Smooth muscle cell (in vitro differentiated cells): ENCODE measurements at regions not wholly inside any gene's neighbourhood (a gene's known extent, or its start where the extent isn't known, plus 50 kb on each side); places are given as distances from the start of the nearest gene placed in this dataset.

Source experiments
- DNase-seq: peaks from one replicate; lab custom pipeline; 2025; ENCODE audit not compliant: unreplicated experiment; lab: John Stamatoyannopoulos, UW
- H2AFZ ChIP-seq: fragments of 200-600 bp; sonication (generic); 2 replicates; pipeline ENCODE4 v1.6.0; 2016; ENCODE audit warnings: antibody characterized with exemption, low read depth, mild to moderate bottlenecking
- H3F3A ChIP-seq: fragments of 200-600 bp; sonication (generic); 2 replicates; pipeline ENCODE4 v1.6.0; 2017; ENCODE audit warnings: antibody characterized with exemption, low read depth
- H3K27ac ChIP-seq: fragments of 200-600 bp; sonication (generic); 2 replicates; pipeline ENCODE4 v1.5.1; 2016; ENCODE audit warnings: low read depth, mild to moderate bottlenecking
- H3K27me3 ChIP-seq: fragments of 200-600 bp; sonication (generic); 2 replicates; pipeline ENCODE4 v1.6.1; 2016; ENCODE audit warnings: low read depth, mild to moderate bottlenecking
- H3K36me3 ChIP-seq: fragments of 200-600 bp; sonication (generic); 2 replicates; pipeline ENCODE4 v1.5.1; 2016; ENCODE audit warnings: low read depth
- H3K4me1 ChIP-seq: fragments of 200-600 bp; sonication (generic); 2 replicates; pipeline ENCODE4 v1.5.1; 2016; ENCODE audit warnings: low read depth
- H3K4me2 ChIP-seq: fragments of 200-600 bp; sonication (generic); 2 replicates; pipeline ENCODE4 v1.6.0; 2016; ENCODE audit warnings: mild to moderate bottlenecking
- H3K4me3 ChIP-seq: fragments of 200-600 bp; sonication (generic); 2 replicates; pipeline ENCODE4 v1.5.1; 2016; ENCODE audit warnings: mild to moderate bottlenecking
- H3K79me2 ChIP-seq: fragments of 200-600 bp; sonication (generic); 2 replicates; pipeline ENCODE4 v1.6.0; 2016; ENCODE audit warnings: low read depth, mild to moderate bottlenecking
- H3K9ac ChIP-seq: fragments of 200-600 bp; sonication (generic); 2 replicates; pipeline ENCODE4 v1.6.0; 2016; ENCODE audit warnings: low read depth
- H3K9me3 ChIP-seq: fragments of 200-600 bp; sonication (generic); replicated peaks from 2 replicates; pipeline ENCODE4 v1.5.1; 2016; ENCODE audit warnings: low read depth
- H4K20me1 ChIP-seq: fragments of 200-600 bp; sonication (generic); 2 replicates; pipeline ENCODE4 v1.6.0; 2016; ENCODE audit warnings: low read depth
- CTCF ChIP-seq: fragments of 200-600 bp; sonication (generic); IDR thresholded peaks from 2 replicates; pipeline ENCODE4 v1.5.1; 2017; ENCODE audit warnings: borderline replicate concordance, mild to moderate bottlenecking, antibody characterized with exemption; ENCODE audit not compliant: insufficient read depth, poor library complexity, severe bottlenecking
- WGBS: methylation state at CpG from one replicate; pipeline ENCODE4 v1.1.7; 2016; ENCODE audit warnings: low lambda C conversion rate; 5-methylcytosine and 5-hydroxymethylcytosine counted together

- Histone ChIP-seq H3K27me3 (no peaks in the 10 kb centered on the region), H3K4me2 (peak overlapping the region; percentile 24), H3K9me3 (no peaks in the 10 kb centered on the region), H3K4me1 (peaks cover 10% of the 10 kb centered on the region), H3K36me3 (no peaks in the 10 kb centered on the region), H3K27ac (no peak overlapping the region), H2AFZ (peak overlapping the region; percentile 87), H3F3A (no peaks in the 10 kb centered on the region), H3K79me2 (no peaks in the 10 kb centered on the region), H3K9ac (no peak overlapping the region), H3K4me3 (no peak overlapping the region), H4K20me1 (no peaks in the 10 kb centered on the region)
- no peak for TF ChIP-seq CTCF
- 90% methylated on average over 1 of the region's 1 CpG for WGBS
- no peak for DNase-seq
These were observed 78.2 kb upstream of the MIR17HG start for GRCh38 chr13:91269237-91269636.

- Histone ChIP-seq H3K4me2 (peak overlapping the region; percentile 24), H3K4me3 (no peak overlapping the region), H4K20me1 (no peaks in the 10 kb centered on the region), H3K27me3 (no peaks in the 10 kb centered on the region), H3K79me2 (no peaks in the 10 kb centered on the region), H3K27ac (peak overlapping the region; percentile 25), H3K9ac (no peak overlapping the region), H3F3A (no peaks in the 10 kb centered on the region), H2AFZ (peak overlapping the region; percentile 87), H3K9me3 (no peaks in the 10 kb centered on the region), H3K4me1 (peaks cover 10% of the 10 kb centered on the region), H3K36me3 (no peaks in the 10 kb centered on the region)
- WGBS, result 55% methylated on average over 3 of the region's 3 CpGs
- no peak for DNase-seq
- no peak for TF ChIP-seq CTCF
These were observed 77.5 kb upstream of the MIR17HG start for GRCh38 chr13:91270031-91270430.

- no peak for TF ChIP-seq CTCF
- 96% methylated on average over 9 of the region's 9 CpGs for WGBS
These were observed 75.2 kb upstream of the MIR17HG start for GRCh38 chr13:91272235-91272777.

GRCh38 chr13:91273675-91274074, 73.8 kb upstream of the MIR17HG start:
- no peaks in the 10 kb centered on the region for H3K27me3 ChIP-seq
- no peaks in the 10 kb centered on the region for H3K36me3 ChIP-seq
- WGBS, result 77% methylated on average over 3 of the region's 3 CpGs
- H3K9ac ChIP-seq, result no peak overlapping the region
- H3F3A ChIP-seq, result no peaks in the 10 kb centered on the region
- no peak for TF ChIP-seq CTCF
- no peaks in the 10 kb centered on the region for H3K79me2 ChIP-seq
- H3K9me3 ChIP-seq, result no peaks in the 10 kb centered on the region
- no peak overlapping the region for H3K4me3 ChIP-seq
- H3K4me2 ChIP-seq, result no peak overlapping the region
- peaks cover 10% of the 10 kb centered on the region for H3K4me1 ChIP-seq
- no peak overlapping the region for H2AFZ ChIP-seq
- H3K27ac ChIP-seq, result no peak overlapping the region
- no peaks in the 10 kb centered on the region for H4K20me1 ChIP-seq
- DNase-seq, result no peak

More at GRCh38 chr13:91272235-91272777, 75.2 kb upstream of the MIR17HG start:
- no peak overlapping the region for H3K4me3 ChIP-seq
- no peak overlapping the region for H2AFZ ChIP-seq
- peaks cover 10% of the 10 kb centered on the region for H3K4me1 ChIP-seq
- H3K36me3 ChIP-seq, result no peaks in the 10 kb centered on the region
- no peak overlapping the region for H3K4me2 ChIP-seq
- no peak for DNase-seq
- H3K27me3 ChIP-seq, result no peaks in the 10 kb centered on the region
- H3K9me3 ChIP-seq, result no peaks in the 10 kb centered on the region
- no peak overlapping the region for H3K9ac ChIP-seq
- H4K20me1 ChIP-seq, result no peaks in the 10 kb centered on the region
- H3K27ac ChIP-seq, result no peak overlapping the region
- H3K79me2 ChIP-seq, result no peaks in the 10 kb centered on the region
- H3F3A ChIP-seq, result no peaks in the 10 kb centered on the region
